VCaP (cell line): ENCODE measurements at regions not wholly inside any gene's neighbourhood (a gene's known extent, or its start where the extent isn't known, plus 50 kb on each side); places are given as distances from the start of the nearest gene placed in this dataset.
A peak's percentile ranks its signal among the peaks of the same experiment; 100 is the strongest.
"Not testable (repeated sequence)": the region's sequence is repeated elsewhere in the genome, so short reads cannot be mapped to it uniquely, and the experiment has no call there.

Experiments
- H3K27ac ChIP-seq: fragments of 450-650 bp; 2 replicates; pipeline ENCODE4 v1.5.1; 2017
- TF ChIP-seq, protein P1 (sequence below): fragments of 450-650 bp; conservative IDR thresholded peaks from 2 replicates; pipeline ENCODE4 v1.5.1; 2017; ENCODE audit warnings: mild to moderate bottlenecking, moderate library complexity

DNA sequence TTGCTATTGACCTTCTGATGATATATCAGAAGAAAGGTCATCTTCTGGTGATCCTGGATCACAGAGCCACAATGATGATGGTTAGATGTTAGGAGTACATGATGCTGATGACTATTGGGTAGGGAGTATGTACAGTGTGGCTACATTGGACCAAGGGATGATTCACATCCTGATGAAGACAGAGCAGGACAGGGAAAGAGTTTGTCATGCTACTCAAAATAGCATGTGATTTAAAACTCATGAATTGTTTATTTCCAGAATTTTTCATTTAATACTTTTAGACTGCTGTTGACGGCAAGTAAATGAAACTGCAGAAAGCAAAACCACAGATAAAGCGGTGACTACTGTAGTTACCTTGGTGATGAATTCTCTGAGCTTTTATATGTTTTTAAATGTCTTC lies 397.3 kb downstream of the PPP1R3A start:
- TF ChIP-seq, protein P1, sequence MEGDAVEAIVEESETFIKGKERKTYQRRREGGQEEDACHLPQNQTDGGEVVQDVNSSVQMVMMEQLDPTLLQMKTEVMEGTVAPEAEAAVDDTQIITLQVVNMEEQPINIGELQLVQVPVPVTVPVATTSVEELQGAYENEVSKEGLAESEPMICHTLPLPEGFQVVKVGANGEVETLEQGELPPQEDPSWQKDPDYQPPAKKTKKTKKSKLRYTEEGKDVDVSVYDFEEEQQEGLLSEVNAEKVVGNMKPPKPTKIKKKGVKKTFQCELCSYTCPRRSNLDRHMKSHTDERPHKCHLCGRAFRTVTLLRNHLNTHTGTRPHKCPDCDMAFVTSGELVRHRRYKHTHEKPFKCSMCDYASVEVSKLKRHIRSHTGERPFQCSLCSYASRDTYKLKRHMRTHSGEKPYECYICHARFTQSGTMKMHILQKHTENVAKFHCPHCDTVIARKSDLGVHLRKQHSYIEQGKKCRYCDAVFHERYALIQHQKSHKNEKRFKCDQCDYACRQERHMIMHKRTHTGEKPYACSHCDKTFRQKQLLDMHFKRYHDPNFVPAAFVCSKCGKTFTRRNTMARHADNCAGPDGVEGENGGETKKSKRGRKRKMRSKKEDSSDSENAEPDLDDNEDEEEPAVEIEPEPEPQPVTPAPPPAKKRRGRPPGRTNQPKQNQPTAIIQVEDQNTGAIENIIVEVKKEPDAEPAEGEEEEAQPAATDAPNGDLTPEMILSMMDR, result no peak
- H3K27ac ChIP-seq, result no peak overlapping the region

DNA sequence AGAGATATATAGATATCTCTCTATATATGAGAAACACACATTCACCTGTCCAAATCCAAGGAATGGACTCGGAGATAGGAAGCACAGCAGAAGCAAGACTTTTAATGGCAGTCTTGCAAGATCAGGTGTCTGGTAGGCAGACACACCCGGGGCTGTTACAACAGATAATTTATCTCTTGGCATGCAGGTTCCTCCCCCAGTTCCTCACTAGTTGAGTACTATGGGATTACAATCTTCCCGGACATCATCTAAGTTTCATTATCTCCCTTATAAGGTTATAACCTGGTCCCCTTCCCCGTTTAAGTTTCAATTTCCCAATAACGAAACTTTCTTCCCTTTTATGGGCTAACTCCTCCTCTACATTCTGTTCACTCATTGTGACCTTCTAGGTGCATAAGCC lies 399.3 kb downstream of the PPP1R3A start:
- TF ChIP-seq, protein P1, result no peak
- H3K27ac ChIP-seq, result no peak overlapping the region

- TF ChIP-seq, protein P1, result no peak
- H3K27ac ChIP-seq, result no peak overlapping the region
Observed at GRCh38 chr7:113504691-113505090, 386.3 kb upstream of the SMIM30 start.

DNA sequence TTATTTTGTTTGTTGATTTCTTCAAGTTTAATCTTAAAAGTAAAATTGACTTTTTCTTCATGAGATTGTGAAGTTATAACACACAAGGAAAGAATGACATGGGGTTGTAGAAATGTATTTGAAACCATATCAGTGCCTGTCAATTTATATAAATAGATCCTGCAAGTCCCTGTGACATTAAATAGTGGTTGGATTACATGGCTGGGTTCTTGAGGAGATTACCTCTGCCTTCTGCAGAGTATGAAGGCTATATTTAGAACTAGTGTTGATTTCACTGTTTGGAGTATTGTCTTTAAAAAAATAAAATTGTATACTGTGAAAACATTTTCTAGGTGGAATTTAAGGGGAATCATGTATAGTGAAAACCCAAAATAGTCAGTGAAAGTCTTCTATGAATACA lies 385.8 kb upstream of the SMIM30 start:
- TF ChIP-seq, protein P1, result no peak
- no peak overlapping the region for H3K27ac ChIP-seq

GRCh38 chr7:113496586-113496985 lies 378.2 kb upstream of the SMIM30 start:
- H3K27ac ChIP-seq, result not testable (repeated sequence)

GRCh38 chr7:113494797-113495566 lies 376.6 kb upstream of the SMIM30 start:
- H3K27ac ChIP-seq, result not testable (repeated sequence)

DNA sequence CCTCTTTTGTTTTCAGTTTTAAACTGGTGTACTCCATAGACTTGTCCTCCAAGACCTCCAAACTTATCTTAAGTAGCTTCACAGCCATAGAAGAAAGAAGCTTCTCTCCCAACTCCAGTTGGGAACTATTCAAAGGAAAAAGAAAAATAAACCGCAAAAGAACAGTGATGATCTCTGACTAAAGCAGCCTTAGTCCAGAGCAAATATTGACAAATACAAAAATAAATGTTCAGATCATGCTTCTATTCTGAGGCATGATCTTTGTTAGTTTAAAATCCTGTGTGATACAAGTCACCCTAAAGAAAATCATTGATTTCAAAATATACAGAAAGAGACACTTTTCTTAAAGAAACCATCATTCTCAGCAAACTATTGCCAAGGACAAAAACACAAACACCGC lies 373.0 kb upstream of the SMIM30 start:
- peak overlapping the region; percentile 49 for H3K27ac ChIP-seq
- TF ChIP-seq, protein P1, result no peak

- H3K27ac ChIP-seq, result no peak overlapping the region
- TF ChIP-seq, protein P1, result no peak
Observed at GRCh38 chr7:113487925-113488731, 369.8 kb upstream of the SMIM30 start.
